ENCODE measurements at regions not wholly inside any gene's neighbourhood (a gene's known extent, or its start where the extent isn't known, plus 50 kb on each side); places are given as distances from the start of the nearest gene placed in this dataset.
"Not testable (repeated sequence)": the region's sequence is repeated elsewhere in the genome, so short reads cannot be mapped to it uniquely, and the experiment has no call there.

- no peaks in the 10 kb centered on the region for H3K4me1 Mint-ChIP-seq
- ChIA-PET POLR2A (no interaction called here), CTCF (no interaction called here)
- TF ChIP-seq ZNF423 (CRISPR knock-in tag; IDR thresholded peaks at IDR 0.05) (no peak), ZNF396 (CRISPR knock-in tag; IDR thresholded peaks at IDR 0.05; ENCODE audit: borderline replicate concordance) (no peak), IRF1 (CRISPR knock-in tag; IDR thresholded peaks at IDR 0.05) (no peak), ESRRA (CRISPR knock-in tag; IDR thresholded peaks at IDR 0.05; ENCODE audit: borderline replicate concordance) (no peak), EMX1 (CRISPR knock-in tag; IDR thresholded peaks at IDR 0.05) (no peak), FOXK1 (CRISPR knock-in tag; IDR thresholded peaks at IDR 0.05) (no peak), IRF2 (CRISPR knock-in tag; IDR thresholded peaks at IDR 0.05; ENCODE audit: borderline replicate concordance, low read depth) (no peak), FOXJ3 (CRISPR knock-in tag; IDR thresholded peaks at IDR 0.05; ENCODE audit: borderline replicate concordance) (no peak)
- no peak overlapping the region for H3K4me3 Mint-ChIP-seq
- DNase-seq (ENCODE audit: low spot score) = no peak
- no peak overlapping the region for H3K27ac Mint-ChIP-seq
- no peaks in the 10 kb centered on the region for H3K36me3 Mint-ChIP-seq
- no peak for ATAC-seq
- H3K27me3 Mint-ChIP-seq (ENCODE audit: low read depth) = peaks cover 15% of the 10 kb centered on the region
- H3K9me3 Mint-ChIP-seq = peaks cover 9% of the 10 kb centered on the region
Measured at GRCh38 chr2:13698847-13699246, 933.7 kb upstream of the LRATD1 start.

GRCh38 chr2:13699939-13700338 is 932.6 kb upstream of the LRATD1 start:
- ATAC-seq, H3K4me1 Mint-ChIP-seq: not testable (repeated sequence)

GRCh38 chr2:13711154-13711553 is 921.4 kb upstream of the LRATD1 start:
- POLR2A ChIA-PET = no interaction called here

More at GRCh38 chr2:13699939-13700338, 932.6 kb upstream of the LRATD1 start:
- peaks cover 15% of the 10 kb centered on the region for H3K27me3 Mint-ChIP-seq (ENCODE audit: low read depth)
- H3K36me3 Mint-ChIP-seq; H3K4me3 Mint-ChIP-seq; CTCF ChIA-PET; DNase-seq (ENCODE audit: low spot score); H3K27ac Mint-ChIP-seq; H3K9me3 Mint-ChIP-seq; POLR2A ChIA-PET: not testable (repeated sequence)

More at GRCh38 chr2:13711154-13711553, 921.4 kb upstream of the LRATD1 start:
- Mint-ChIP-seq H3K36me3 (no peaks in the 10 kb centered on the region), H3K27me3 (ENCODE audit: low read depth) (peaks cover 8% of the 10 kb centered on the region), H3K4me1 (peaks cover 3% of the 10 kb centered on the region), H3K9me3 (0 out of 2 replicates have a peak, but pooled peaks cover 3% of the 10 kb centered on the region), H3K4me3 (no peak overlapping the region), H3K27ac (no peak overlapping the region)
- DNase-seq (ENCODE audit: low spot score) = no peak
- no peak for TF ChIP-seq FOXP4 (CRISPR knock-in tag; IDR thresholded peaks at IDR 0.05)
- no peak for TF ChIP-seq ZBTB43 (CRISPR knock-in tag; IDR thresholded peaks at IDR 0.05)
- TF ChIP-seq ZNF416 (CRISPR knock-in tag; IDR thresholded peaks at IDR 0.05) = no peak
- no peak for TF ChIP-seq ZNF317 (CRISPR knock-in tag; IDR thresholded peaks at IDR 0.05; ENCODE audit: borderline replicate concordance, low read depth)
- TF ChIP-seq ZSCAN18 (CRISPR knock-in tag; IDR thresholded peaks at IDR 0.05) = no peak
- no peak for TF ChIP-seq AFF4 (CRISPR knock-in tag; IDR thresholded peaks at IDR 0.05; ENCODE audit: borderline replicate concordance)
- no peak for TF ChIP-seq AR (CRISPR knock-in tag; IDR thresholded peaks at IDR 0.05)
- TF ChIP-seq HMGXB4 (CRISPR knock-in tag; IDR thresholded peaks at IDR 0.05) = no peak
- ATAC-seq = no peak
- CTCF ChIA-PET = no interaction called here

Data from WTC11 (cell line).